HG03280 (cell line): ENCODE measurements at regions not wholly inside any gene's neighbourhood (a gene's known extent, or its start where the extent isn't known, plus 50 kb on each side); places are given as distances from the start of the nearest gene placed in this dataset.

Experiments
- ATAC-seq: cut with Tn5 transposase; IDR thresholded peaks from one replicate; pipeline ENCODE4 v1.9.1; 2021; ENCODE audit warnings: mild to moderate bottlenecking, moderate library complexity; ENCODE audit not compliant: unreplicated experiment

DNA sequence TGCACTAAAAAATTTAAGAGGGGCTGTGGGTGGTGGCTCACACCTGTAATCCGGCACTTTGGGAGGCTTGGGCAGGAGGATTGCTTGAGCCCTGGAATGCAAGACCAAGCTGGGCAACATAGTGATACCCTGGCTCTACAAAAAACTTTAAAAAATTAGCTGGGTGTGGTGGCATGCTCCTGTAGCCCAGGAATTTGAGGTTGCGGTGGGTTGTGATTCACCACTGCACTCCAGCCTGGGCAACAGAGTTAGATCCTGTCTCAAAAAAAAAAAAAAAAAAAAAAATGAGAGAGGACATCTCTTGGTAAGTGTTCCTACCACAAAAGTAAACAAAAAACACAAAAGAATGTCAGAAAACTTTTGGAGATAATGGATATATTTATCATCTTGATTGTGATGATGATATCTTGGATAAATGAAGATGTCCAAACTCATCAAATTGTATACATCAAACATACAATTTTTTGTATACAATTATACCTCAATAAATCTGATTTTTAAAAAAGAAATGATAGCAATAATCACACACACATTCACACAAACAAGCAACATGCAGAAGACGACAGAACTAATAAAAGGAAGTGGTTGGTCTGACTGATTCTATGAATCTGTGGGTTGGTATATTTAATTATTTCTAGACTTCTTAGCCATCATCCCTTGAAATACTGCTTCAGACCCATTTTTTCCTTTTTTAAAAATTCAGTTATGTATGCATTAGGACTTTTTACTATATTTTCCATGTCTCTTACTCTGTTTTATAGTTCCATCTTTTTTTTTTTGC is 465.9 kb downstream of the PLA2G4A start:
- no peak for ATAC-seq

DNA sequence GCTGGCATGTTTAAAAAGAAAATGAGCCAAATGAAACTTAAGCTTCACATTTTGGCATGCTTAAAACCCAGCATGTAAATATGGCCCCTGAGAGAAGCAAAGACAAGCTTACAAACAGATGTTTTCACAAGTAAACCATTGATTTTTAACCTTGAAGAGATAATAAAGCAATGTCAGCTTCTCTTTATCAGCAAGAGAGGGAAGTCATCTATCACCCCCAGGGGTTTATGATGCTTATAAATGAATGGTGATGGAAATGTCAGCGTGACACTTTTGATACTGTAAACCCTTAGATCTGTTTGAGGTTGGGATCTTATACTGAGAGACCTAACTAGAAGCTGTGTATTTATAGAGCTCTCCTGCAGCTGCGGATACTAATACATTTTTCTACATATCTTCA is 471.3 kb downstream of the PLA2G4A start:
- no peak for ATAC-seq

DNA sequence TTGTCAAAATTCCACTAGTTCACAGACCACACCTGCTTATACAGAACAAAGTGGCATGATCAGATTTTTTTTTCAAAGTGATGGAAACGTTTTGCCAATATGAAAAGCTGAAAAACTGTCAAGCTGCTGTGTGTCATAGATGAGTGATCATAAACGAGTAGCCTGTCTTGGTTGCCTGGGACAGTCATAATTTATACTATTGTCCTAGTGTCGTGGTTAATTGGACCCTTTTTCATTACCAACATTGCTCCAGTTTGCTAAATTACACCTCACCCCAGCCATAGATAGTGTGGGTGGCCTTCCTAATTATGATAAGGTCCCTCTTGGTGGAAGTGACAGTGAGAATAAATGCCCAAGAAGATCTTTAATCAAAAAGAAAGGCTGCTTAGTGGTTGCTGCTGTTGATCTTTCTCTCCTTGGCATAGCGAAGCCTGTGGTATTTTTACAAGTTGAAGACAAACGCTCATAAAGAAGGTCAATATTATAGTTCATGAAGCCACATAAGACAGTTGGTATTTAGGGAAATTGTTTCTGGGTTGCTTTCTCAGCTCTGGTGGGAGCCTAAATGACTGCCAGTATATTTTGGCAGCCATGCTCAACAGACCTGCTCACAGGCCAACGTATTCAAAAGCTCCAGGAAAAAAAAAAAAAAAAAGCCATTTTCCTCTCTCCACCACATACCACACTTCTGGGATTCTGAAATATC is 478.1 kb downstream of the PLA2G4A start:
- no peak for ATAC-seq

DNA sequence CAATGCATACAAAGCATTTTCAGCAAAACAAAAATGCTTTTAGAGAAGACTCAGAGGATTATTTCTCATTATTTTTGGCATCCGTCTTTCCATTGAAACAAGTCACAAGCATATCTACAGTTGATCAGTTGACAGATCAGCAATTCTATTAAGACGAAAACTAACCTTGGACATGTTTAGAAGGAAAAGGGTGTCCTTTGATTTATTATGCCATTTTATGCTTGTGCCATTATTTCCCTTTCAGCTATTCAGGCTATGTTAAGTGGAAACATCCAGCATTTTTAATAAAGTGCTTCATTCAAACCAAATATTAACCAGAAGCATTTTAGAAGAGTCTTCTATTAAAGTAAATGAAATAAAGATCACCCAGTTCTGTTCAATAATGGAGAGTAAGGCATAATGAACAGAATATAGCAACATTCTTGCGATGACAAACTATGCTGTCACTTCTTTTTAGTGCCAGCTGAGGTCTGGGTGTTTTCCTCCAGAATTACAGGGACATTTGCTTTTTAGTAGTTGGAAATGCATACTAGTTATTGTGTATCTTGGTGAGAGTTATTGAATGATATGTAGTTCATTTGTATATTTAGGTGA is 481.4 kb downstream of the PLA2G4A start:
- no peak for ATAC-seq

- ATAC-seq = no peak
Measured at GRCh38 chr1:187313115-187313514, 484.4 kb downstream of the PLA2G4A start.

GRCh38 chr1:187326557-187326956 is 497.8 kb downstream of the PLA2G4A start:
- no peak for ATAC-seq

- ATAC-seq = no peak
Measured at GRCh38 chr1:187336441-187337168, 507.9 kb downstream of the PLA2G4A start.

DNA sequence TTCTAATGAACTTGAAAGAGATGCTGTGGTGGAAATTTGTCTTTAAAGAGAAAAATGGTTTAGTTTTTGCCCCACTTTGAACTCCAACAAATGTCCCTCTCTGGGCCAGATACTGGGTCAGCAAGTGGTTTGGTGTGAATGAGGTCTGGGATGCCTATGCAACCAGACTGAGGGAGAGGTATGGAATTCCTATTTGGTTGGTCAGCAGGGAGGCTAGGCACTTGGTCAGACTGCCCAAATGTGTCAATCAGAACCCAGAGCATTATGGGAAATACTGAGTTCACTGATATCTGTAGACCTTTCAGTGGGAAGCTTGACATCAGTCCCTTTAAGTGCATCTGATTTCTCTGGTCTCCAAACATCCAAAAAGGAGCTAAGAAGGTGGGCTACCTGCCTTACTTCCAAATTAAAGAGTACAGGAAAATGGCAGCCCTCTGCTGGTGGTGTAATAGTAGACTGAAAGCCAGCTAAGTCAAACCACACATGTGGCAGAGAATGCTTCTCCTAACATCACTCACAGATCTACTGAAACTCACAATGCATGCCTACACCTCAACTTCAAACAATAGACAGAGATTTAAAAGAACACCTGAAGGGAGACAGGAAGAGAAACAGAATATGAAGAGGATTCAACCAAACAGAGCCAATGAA is 510.1 kb downstream of the PLA2G4A start:
- ATAC-seq = no peak

- ATAC-seq = no peak
Measured at GRCh38 chr1:187342495-187342894, 513.7 kb downstream of the PLA2G4A start.

DNA sequence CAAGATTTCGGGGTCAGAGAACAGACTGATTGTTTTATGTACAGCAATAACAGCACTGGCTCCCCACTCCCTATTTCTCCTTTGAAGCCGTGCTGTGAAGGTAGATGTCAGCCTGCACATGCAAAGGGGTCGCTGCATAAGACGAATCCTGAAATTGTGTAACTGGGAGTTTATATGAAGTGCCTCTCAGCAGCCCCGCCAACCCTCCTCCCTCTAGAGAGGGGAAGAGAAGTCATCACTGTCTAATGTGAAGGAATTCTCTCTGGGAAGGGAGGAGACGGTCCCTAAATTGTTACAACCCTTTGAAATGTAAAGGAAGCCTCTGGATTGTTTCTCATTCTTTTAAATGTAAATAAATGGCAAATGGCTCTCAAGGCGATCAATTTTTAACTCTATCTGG is 545.3 kb downstream of the PLA2G4A start:
- ATAC-seq = no peak

DNA sequence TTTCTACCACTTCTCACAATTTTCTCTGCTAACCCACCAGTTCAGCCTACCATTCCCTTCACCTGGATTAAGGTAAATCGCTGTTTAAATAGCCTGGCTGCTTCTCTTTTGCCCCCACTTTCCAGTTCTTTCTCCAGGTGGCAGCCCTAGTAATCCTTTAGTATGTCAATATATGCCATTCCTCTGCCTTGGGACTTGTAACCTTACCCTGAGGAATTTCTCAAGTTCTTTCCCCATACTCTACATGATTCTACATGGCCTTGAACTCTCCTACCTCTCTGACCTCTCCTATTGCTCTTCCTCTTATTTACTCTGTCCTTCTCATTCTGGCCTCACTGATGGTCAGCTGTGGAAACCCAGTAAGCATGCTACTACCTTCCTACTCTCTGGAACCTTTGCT is 546.0 kb downstream of the PLA2G4A start:
- no peak for ATAC-seq

DNA sequence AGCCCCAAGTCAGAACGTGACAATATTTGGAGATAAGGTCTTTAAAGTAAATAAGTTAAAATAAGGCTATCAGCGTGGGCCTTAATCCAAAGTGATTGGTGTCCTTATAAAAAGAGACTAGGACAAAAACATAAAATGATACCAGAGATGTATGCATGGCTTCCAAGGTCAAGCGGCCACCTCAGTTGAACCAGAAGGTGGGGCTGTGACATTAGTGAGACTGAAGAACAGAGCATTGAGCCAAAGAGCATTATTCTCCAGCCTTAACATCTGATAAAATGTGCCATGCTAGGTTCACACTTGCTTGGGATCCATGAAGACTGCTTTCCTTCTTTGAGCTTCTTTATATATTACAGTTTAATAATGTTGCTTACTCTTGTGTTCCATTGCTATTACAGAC is 554.6 kb downstream of the PLA2G4A start:
- no peak for ATAC-seq

GRCh38 chr1:187384504-187384903 is 555.8 kb downstream of the PLA2G4A start:
- peak; percentile 81 for ATAC-seq

- no peak for ATAC-seq
Measured at GRCh38 chr1:187390215-187390818, 561.6 kb downstream of the PLA2G4A start.

DNA sequence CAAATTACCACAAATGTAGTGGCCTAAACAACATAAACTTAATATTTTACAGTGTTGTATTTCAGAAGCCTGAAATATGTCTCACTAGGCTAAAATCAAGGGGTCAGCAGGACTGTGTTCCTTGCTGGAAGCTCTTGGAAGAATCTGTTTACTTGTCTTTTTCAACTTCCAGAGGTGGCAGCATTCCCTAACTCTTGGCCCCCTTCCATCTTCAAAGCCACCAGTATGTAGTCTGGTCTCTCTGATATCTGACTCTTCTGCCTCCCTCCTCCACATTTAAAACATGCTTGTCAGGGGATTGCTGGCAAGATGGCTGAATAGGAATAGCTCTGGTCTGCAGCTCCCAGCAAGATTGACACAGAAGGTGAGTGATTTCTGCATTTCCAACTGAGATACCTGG is 567.5 kb downstream of the PLA2G4A start:
- no peak for ATAC-seq

GRCh38 chr1:187396929-187397796 is 568.4 kb downstream of the PLA2G4A start:
- no peak for ATAC-seq

GRCh38 chr1:187408212-187409004 is 579.7 kb downstream of the PLA2G4A start:
- ATAC-seq = no peak

DNA sequence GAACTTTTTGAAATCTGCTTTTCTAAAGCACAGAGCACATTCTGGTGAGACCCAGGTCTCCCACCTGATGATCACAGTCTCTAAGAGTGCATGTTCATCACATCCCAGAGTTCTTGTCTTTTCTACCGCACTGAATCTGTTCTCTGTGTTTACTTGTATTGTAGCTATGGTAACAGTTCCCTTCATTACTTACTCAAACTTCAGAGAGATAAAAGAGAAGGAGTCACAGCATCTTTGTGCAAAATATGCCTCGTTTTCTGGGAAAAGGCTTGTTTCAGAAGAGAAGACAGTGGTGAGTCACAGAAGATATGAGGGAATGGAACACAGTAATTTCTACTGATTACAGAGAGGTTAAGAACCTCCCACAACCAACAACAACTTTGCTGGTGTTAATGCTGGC is 580.6 kb downstream of the PLA2G4A start:
- no peak for ATAC-seq

DNA sequence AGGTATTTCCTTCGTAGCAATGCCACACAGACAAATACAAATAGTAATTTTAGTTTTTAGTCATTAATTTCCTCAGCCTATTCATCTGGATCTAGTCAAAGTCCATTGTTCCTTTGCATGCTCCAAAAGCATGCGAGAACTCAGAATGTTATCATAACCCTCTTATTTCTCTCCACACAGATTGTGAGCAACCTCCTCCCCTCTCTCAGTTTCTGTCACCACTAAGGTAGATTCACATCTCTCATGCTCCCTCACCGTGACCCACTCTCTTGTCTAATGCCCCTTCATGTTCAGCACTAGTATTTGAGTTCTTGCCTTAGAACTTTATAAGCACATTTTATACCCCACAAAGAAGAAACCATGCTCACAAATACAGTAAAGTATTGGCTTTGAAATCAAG is 582.4 kb downstream of the PLA2G4A start:
- no peak for ATAC-seq
